RCC 7860 (cell line): ENCODE measurements at regions not wholly inside any gene's neighbourhood (a gene's known extent, or its start where the extent isn't known, plus 50 kb on each side); places are given as distances from the start of the nearest gene placed in this dataset.
A peak's percentile ranks its signal among the peaks of the same experiment; 100 is the strongest.

Source experiments
- DNase-seq: peaks from one replicate; pipeline ENCODE4 v3.0.0-alpha.2; 2015; ENCODE audit warnings: low spot score
- FAIRE-seq: peaks from 2 replicates; lab custom pipeline; 2012; peaks lifted over from hg19 to GRCh38; lab: Jason Lieb, UNC

- DNase-seq (peak; percentile 22), FAIRE-seq (no peak)
Observed at GRCh38 chr3:124174476-124174875, 182.6 kb upstream of the ROPN1 start.

GRCh38 chr3:124174910-124175874 is 183.3 kb upstream of the ROPN1 start:
- DNase-seq (no peak), FAIRE-seq (no peak)

- DNase-seq (no peak), FAIRE-seq (no peak)
Observed at GRCh38 chr3:124177071-124177470, 185.1 kb upstream of the ROPN1 start.

- FAIRE-seq, result no peak
Observed at GRCh38 chr3:124178531-124178930, 186.6 kb upstream of the ROPN1 start.

GRCh38 chr3:124200407-124200806 is 208.5 kb upstream of the ROPN1 start:
- DNase-seq (no peak), FAIRE-seq (no peak)

More at GRCh38 chr3:124178531-124178930, 186.6 kb upstream of the ROPN1 start:
- no peak for DNase-seq

- FAIRE-seq, result no peak
- DNase-seq, result no peak
Observed at GRCh38 chr3:124201226-124201625, 209.3 kb upstream of the ROPN1 start.

GRCh38 chr3:124201786-124202185 is 209.9 kb upstream of the ROPN1 start:
- FAIRE-seq (no peak), DNase-seq (no peak)

- no peak for FAIRE-seq
- DNase-seq, result no peak
Observed at GRCh38 chr3:124202754-124203153, 210.8 kb upstream of the ROPN1 start.

- DNase-seq (no peak), FAIRE-seq (no peak)
Observed at GRCh38 chr3:124203292-124203691, 211.4 kb upstream of the ROPN1 start.

GRCh38 chr3:124206225-124207055 is 214.5 kb upstream of the ROPN1 start:
- FAIRE-seq (no peak), DNase-seq (no peak)

GRCh38 chr3:124207077-124207476 is 215.2 kb upstream of the ROPN1 start:
- FAIRE-seq, result no peak
- no peak for DNase-seq

- DNase-seq (no peak), FAIRE-seq (no peak)
Observed at GRCh38 chr3:124207873-124208485, 216.1 kb upstream of the ROPN1 start.

GRCh38 chr3:124209426-124209825 is 217.5 kb upstream of the ROPN1 start:
- DNase-seq, result peak; percentile 38
- peak; percentile 66 for FAIRE-seq

GRCh38 chr3:124210899-124211298 is 219.0 kb upstream of the ROPN1 start:
- DNase-seq (no peak), FAIRE-seq (no peak)

- no peak for FAIRE-seq
- no peak for DNase-seq
Observed at GRCh38 chr3:124213641-124214040, 221.7 kb upstream of the ROPN1 start.

- FAIRE-seq, result no peak
- peak; percentile 45 for DNase-seq
Observed at GRCh38 chr3:124217542-124217941, 225.6 kb upstream of the ROPN1 start.

GRCh38 chr3:124221422-124221821 is 229.5 kb upstream of the ROPN1 start:
- no peak for FAIRE-seq

GRCh38 chr3:124223853-124224252 is 231.9 kb upstream of the ROPN1 start:
- no peak for FAIRE-seq
- DNase-seq, result no peak

More at GRCh38 chr3:124221422-124221821, 229.5 kb upstream of the ROPN1 start:
- no peak for DNase-seq

GRCh38 chr3:124227150-124227630 is 235.3 kb upstream of the ROPN1 start:
- FAIRE-seq (no peak), DNase-seq (no peak)

GRCh38 chr3:124229420-124229819 is 237.5 kb upstream of the ROPN1 start:
- FAIRE-seq, result no peak
- DNase-seq, result peak; percentile 27

GRCh38 chr3:124229836-124230235 is 237.9 kb upstream of the ROPN1 start:
- DNase-seq, result no peak
- FAIRE-seq, result no peak
